HG02943 (cell line): ENCODE measurements at regions not wholly inside any gene's neighbourhood (a gene's known extent, or its start where the extent isn't known, plus 50 kb on each side); places are given as distances from the start of the nearest gene placed in this dataset.

Experiments used
- ATAC-seq: cut with Tn5 transposase; IDR thresholded peaks from one replicate; pipeline ENCODE4 v1.9.1; 2021; ENCODE audit warnings: mild to moderate bottlenecking, low read depth, moderate library complexity; ENCODE audit not compliant: unreplicated experiment

DNA sequence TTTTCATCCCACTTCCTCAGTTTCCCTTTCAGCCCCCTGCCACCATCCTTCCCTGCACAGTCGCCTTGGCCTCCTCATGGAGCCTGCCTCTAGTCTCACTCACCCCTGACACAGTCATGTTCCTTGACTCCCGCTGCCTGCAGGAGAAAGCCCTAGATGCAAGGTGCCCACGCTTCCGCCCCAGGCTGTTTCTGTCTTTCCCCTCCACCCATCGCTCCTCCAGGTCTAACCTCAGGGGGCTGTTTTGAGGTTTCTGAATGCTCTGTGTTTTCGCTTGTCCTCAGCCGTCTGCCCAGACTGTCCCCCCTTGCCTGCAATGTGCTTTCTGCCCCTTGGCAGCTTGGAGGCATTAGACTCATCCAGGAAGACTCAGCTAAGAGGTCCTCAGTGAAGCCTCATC, 89.9 kb downstream of the EMX2 start:
- ATAC-seq: no peak

DNA sequence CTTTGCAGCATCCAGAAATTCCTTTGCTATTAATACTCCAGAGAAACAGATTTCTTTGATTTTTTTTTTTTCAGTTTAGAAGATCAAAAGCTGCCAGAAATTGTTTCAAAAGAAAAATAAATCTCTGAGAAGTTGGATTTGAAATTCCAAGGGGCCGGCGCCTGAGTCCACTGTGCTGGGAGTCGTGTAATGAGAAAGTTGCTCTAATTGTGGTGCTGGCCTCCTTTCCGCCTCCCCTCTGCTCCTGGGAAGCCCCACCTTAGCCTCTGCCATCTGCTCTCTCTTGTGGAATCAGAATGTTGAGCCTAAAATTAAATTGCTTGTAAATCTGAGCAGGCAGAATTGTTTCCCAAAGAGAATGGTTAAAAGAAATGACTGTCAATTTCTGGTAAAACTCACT, 93.3 kb downstream of the EMX2 start:
- no peak for ATAC-seq

DNA sequence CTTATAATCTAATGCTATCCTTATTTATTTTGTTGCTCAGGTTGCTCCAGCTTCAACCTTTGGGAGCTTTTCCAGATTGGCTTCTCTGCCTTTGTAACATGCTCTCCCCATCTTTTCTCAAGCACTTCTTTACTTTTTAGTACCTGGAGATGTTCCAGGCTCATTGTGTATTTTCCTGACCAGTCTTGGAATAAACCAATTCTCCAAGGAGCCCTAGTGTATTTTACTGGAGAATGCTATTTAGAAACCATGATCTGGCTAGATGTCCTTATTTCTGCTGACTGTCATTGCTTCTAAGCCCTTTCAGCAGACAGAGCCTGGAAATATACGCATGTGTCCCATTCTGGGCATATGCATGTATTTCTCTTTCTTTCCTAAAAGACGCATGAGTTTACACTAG, 95.7 kb downstream of the EMX2 start:
- ATAC-seq: no peak

DNA sequence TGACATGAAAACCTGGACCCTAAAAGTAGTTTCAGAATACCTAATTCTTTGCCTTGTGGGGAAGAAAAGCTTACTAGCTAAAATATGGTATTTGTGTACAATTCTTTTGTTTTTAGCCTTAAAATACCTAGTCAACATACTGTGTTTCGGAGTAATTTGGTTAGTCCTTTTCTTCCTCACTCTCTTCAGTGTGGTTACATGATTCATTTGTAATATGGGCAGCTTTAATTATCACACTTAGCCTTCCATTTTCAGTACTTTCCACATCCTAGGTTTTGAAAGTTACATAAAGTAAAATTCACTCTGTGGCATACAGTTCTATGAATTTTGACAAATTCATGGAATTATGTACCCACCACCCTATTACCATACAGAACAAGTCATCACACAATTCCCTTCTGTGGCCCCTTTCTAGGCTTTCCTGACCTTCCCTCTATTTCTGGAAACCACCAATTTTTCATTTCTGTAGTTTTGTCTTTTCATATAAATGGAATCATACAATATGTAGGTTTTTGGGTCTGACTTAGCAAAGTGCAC, 96.2 kb downstream of the EMX2 start:
- no peak for ATAC-seq

DNA sequence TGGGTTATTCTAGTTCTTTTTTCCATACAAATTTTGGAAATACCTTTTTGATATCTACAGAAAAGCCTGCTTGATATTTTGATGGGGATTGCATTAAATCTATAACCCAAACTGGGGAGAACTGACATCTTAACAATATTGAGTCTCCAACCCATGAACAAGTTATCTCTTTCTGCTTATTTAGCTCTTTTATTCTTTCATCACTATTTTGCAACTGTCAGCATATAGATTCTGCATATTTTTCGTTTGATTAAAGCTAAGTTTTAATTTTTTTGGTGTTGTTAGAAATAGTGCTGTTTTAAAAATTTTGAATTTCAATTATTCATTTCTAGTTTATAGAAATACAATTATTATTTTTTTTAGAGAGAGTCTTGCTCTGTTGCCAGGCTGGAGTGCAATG, 97.9 kb downstream of the EMX2 start:
- no peak for ATAC-seq

DNA sequence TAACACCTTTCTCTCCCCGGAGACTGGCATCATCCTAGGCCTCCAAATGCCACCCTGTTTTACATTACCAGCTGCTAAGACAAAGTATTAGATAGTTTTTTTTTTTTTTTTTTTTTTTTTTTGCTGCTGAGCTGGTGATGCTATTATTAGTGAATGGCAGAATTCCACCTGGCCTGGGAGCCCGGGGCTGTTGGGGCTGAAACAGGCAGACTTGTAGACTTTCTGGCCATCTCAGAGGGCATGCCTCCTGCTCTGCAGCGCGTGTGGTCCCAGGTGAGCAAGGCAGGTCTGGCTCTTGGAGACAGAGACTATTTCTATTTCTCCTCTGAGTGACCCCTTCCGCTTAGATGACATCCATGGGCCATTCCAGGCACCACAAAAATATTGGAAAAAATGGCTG, 104.2 kb downstream of the EMX2 start:
- no peak for ATAC-seq

DNA sequence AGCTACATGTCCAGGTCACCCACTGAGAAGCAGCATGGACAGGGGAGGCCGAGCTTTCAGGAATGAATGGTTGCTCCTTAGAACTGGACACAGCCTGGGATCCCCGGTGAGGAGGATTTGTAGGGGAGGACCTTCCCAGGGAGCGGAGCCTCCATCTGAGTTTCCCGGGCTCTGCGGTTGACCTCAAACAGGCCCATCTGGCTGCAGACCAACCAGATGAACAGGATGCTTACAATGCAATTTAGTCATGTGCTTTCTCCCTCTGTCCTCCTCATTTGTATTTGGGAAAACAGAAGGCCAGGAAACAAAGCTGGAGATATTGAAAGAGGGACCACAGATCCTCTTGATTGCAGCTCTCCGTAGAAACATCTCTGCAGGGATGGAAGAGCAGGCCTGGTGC, 104.8 kb downstream of the EMX2 start:
- no peak for ATAC-seq

DNA sequence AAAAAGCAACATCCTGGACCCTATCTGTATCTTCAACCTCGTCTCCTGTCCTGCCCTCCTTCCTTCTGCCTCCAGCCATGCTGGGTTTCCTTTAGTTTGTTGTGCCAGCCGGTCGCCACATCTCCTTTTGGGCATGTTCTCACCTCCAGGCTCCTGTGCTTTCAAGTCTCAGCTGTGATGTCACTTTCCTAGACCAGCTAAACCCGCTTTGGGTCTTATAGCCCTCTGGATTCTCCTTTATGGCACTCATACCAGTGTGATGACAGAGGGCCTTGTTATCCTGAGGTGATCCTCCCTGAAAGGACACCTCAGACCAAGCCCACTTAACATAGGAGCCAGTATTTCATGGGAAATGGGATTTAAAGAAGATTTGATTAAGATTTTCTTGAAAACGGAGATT, 108.6 kb downstream of the EMX2 start:
- ATAC-seq: no peak

DNA sequence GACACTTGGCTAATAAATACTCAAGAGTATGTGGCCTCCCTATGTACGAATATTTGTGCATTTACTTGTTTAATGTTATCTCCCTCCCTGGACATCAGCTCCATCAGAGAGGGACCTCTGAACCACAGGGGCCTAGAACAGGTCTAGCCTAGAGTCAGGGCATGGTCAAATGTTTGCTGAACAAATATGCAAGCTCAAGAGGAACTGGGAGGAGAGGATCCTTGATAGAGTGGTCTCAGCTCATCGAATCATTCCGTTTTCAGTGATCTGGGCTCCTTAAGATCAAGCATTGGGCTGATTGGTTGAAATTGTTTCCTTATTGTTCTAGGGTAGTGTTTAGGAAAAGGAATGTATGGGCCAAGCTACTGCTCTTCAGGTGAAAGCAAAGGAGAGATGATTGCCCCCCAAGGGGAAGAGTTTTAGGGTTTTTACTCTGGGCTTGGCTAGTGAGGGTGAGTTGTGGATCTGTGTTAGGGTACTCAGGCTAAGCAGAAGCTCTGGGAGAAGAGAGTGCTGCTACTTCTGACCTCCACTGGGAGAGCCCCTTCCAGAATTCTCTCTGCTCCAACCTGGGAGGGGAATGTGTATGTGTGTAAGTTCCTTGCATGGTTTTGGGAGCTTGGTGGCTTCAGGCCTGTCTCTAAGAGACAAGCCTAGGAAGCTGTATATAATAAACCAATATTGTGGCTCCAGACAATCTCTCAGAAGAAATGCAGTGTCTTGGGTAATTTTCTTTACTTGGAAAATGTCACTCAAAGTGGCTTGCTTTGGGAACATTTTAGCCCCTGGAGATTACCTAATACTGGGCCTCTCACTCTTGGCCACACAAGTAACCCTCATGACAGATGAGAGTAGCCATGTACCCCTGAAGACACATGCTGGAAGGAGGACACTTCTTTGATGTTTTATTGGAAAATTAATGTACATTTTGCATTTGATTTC, 110.0 kb downstream of the EMX2 start:
- peak; percentile 23 for ATAC-seq

DNA sequence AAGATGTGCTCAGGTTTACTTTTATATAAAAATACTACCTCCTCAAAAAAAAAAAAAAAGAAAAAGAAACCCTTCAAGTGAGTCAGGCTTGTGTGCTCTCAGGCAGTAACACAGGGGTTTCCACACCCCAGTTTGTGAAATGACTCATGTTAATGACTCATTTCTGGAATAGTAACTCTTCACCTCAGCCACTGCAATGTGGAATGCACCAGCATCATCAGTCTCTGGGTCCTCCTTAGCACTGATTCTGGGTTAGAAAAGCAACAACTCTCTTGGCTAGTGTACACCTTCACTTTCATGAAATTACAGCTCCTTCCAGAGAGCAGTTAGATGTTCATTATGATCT, 110.6 kb downstream of the EMX2 start:
- peak; percentile 80 for ATAC-seq

DNA sequence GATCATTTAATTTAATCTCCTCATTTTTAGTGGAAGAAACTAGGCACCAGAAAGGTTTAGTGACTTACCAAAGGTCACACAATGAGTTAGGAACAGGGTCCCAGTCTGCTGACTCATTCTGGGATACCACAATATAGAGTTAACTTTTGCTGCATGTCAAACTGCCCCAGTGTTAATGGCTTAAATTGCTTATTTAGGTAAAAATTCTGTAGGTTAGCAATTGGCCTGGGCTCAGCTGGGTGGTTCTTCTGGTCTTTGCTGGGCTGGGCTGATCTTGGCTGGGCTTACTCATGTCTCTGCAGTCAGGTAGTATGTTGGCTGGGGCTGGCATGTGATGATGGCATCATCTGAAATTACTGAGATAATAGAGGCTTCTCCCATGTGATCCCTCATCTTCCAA, 111.6 kb downstream of the EMX2 start:
- no peak for ATAC-seq

DNA sequence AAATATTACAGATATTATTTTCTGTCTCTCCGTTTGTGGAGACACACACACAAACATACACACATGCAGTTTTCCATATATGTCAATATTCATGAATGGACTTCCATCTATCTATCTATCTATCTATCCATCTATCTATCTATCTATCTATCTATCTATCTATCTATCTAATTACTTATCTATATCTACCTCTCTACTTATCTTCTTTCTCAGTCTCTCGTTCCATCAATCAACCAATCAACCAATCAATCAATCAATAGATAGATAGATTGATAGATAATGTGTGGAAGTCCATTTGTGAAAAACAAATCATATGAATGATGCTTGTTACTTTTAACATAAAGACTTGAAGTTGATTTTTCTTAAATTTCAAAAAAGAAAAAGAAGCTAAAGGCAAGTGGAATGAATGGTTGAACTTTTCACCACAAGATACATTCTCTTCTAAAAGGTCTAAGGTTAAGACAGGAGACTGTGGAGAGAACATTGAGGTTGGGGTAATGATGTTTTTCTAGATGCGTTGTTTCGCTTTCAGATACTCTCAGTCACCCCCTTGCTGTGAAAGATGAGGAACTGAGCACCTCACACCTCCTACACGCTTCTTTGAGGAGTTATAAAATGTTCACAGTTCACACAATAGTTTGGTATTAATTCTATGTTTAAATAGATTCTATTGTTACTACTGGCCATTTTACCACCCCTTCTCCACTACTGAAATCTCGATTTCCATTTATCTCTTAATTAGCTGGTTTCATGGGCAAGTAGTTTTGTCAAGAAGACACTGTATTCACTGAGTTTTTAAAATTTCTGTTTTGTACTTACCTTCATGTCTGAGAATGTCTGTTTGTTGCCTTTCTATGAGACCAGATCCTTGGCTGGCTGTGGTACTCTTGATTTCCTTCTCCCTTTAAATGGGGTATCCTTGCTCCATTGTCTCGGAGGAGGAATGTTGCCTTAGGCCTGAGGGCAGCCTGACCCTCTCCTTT, 114.1 kb downstream of the EMX2 start:
- ATAC-seq: peak; percentile 88

DNA sequence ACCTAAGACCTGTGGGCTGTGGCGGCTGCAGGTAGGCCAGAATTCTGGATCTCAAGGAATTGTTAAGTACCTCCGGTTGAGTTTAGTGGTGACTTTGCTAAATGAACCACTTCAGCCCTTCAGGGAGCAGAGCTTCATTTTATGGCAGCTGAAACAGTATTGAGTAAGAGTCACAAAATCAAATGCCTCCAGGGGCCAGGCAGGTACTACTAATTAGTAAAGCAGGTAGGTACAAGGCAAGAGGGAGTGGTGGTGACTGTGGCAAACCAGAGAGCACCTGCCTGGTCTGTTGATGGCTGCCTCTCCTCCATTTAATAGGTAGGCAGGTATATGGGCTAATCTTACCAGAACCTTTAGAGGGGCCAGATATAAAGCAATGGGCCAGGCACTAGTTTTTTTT, 118.8 kb downstream of the EMX2 start:
- ATAC-seq: no peak

DNA sequence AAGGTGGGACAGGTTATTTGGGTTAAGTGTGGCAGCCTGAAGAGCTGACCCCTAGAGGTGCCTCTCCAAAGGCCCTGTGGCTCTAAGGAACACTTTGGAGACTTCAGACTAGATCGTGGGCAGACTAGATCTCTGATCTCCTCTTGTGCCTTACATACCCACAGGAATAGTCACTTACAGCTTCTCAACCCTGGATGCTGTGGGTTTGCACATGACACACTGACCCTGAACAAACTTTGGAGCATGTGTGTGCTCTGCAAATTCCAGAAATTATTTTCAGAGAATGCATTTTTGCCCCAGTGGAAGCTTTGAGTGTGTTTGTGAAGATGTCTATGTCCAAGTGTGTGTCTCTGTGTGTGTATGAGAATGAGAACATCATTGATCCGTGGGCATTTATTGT, 119.6 kb downstream of the EMX2 start:
- no peak for ATAC-seq

DNA sequence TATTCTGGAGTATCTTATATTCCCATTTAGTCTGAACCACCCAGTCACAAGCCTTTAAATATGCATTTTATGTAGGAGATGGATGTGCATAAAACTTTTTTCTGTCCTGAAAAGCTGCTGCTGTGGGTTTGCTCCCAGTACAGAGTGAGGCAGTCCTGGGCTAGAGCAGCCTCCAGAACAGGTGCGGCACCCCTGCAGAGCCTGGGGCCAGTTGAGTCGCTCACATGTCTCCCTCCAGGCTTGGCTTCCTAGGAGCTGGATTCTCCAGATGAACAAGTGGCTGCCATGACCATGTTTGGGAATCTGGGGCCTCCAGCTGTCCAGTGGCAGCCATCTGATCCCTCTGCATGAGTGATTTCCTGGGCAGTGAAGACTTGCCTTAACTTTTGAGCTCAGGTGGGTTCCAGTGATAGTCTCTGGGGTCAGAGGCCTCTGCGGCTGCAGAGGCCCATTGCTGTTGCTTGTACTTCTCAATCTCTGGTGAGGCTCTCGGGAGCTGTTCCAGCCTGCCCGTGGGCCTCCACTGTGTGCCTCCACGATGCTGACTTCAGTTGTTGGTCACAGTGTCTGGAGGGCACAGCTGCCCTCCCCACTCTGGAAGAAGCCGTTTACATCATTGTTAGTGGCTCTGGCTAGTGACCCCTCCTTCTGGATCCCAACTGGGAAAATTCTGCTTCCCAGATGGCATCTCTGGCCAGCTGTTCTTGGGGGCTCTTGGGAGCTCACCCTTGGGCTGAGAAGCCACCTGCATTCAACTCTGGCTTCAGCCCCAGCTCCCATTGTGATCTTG, 120.4 kb downstream of the EMX2 start:
- no peak for ATAC-seq

DNA sequence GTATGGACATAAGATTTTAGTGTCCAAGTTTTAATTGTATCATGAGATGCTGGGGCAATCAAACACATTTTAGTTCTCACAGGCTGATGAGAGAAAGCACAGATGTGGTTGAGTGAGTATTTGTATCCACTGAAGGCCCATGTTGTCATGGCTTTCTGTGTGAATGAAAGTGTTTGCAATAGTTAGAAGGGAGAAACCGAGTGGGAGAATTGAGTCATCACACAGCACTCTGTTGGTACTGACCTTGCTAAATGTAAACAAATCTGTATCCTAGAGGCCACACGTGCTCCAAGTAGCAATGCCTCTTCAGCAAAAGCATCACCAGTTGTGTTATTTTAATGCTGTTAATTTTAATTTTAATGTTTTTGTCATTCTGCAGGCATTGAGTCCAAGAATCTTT, 121.2 kb downstream of the EMX2 start:
- ATAC-seq: peak; percentile 94

DNA sequence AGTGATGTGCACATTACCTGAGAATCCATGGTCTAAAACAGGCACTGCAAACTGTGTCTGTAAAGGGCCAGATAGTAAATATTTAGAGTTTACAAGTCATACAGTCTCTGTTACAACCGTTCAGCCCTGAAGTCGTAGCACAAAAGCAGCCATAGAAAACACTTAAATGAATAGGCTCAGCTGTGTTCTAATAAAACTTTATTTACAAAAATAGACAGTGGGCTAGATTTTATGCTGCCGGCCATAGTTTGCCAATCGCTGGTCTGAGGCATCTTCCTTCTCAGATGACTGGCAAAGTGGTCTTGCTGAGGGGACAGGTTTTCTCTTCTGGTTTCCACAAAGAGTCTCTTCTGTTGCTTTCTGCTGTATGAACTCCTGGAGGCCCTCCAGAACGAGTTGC, 121.7 kb downstream of the EMX2 start:
- ATAC-seq: no peak

DNA sequence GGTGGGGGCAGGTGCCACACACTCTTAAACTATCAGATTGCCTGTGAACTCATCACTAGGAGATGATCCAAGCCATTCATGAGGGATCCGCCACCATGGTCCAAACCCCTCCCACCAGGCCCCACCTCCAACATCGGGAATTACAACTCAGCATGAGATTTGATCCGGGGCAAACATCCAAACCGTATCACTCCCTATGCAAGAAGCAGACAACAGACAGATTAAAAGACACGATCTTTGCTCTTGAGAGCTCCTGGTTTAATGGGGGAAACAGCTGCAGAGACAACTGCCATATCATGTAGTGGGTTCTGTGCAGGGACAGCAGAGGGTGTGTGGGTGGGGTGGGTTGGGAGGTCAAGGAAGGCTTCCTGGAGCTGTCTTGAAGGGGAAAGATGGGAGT, 123.6 kb downstream of the EMX2 start:
- no peak for ATAC-seq

DNA sequence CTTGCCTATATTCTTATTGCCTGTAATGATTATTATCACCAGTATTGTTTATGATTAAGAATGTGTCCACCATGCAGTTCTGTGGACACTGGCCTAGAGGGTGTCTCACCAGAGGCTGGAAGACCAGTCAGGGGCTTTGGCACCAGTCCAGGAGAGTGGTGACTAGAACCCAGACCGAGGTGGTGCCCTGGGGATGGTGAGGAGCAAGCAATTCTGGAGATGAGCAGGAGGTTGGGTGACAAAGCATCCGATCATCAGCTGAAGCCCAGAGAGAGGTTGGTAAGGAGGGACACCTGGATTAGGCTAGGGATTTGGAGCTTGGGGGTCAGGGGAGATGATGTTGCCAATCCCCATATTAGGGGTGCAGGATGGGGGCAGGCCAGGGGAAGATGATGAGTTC, 124.4 kb downstream of the EMX2 start:
- ATAC-seq: no peak

DNA sequence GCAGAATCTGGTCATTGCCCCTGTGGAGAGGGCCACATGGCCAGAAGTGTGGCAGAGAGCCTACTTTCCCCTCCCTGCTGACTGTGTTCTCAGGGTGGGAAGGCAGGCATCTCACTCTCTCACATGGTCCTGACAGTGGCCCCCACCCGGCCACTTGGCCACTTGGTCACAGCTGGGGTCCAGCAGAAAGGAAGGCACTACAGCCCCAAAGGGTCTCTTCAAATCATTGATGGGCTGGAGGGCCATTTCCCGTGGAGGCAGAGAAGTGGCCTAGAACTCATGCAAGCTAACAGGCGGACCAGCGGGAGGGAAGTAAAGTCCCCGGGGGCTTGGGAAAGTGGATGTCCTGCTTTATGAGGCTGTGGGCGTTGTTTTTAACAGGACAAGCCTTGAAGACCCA, 125.3 kb downstream of the EMX2 start:
- no peak for ATAC-seq
